ENCODE measurements at regions not wholly inside any gene's neighbourhood (a gene's known extent, or its start where the extent isn't known, plus 50 kb on each side); places are given as distances from the start of the nearest gene placed in this dataset.

DNA sequence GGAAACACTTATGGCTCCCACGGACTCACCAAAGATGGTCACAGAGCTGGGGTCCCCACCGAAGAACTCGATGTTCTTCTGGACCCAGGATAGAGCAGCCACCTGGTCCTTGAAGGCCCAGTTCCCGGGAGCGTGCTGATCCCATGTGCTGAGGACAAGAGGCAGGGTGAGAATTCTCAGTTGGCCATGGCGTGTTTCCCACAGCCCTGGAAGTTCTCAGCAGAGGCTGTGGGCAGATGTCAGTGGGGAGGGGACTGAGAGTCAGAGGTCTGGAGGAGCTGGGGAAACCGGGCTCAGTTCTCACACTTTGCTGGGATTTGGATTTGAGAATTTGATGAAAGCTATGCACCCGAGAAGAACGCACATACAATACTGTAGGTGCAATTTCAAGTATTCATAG, 193.3 kb downstream of the BCR start:
- Histone ChIP-seq H3K36me3 (ENCODE audit: control insufficient read depth, insufficient read depth, low read length) (no peaks in the 10 kb centered on the region), H3K9me3 (ENCODE audit: control insufficient read depth, insufficient read depth, low read depth, low read length) (no peaks in the 10 kb centered on the region), H3K4me1 (ENCODE audit: control insufficient read depth, insufficient read depth, low read length) (no peaks in the 10 kb centered on the region), H3K27me3 (ENCODE audit: control insufficient read depth, insufficient read depth, low read length) (0 out of 2 replicates have a peak, but pooled peaks cover 2% of the 10 kb centered on the region), H3K4me3 (ENCODE audit: low read depth in 2 of 2, low read length in 2 of 2) (no peak overlapping the region), H3K27ac (ENCODE audit: low read length) (no peak overlapping the region)
- TF ChIP-seq TCF7L2 (IDR thresholded peaks at IDR 0.05; ENCODE audit: low read depth, low read length) (no peak), SIN3A (IDR thresholded peaks at IDR 0.05; ENCODE audit: borderline replicate concordance, insufficient read depth, low read depth, low read length) (no peak), REST (IDR thresholded peaks at IDR 0.05; ENCODE audit: insufficient read depth in 1 of 2, low read depth in 2 of 2, low read length in 1 of 2) (no peak), POLR2AphosphoS5 (IDR thresholded peaks at IDR 0.05; ENCODE audit: low read depth, low read length) (no peak)
- TF ChIP-seq, protein P1, sequence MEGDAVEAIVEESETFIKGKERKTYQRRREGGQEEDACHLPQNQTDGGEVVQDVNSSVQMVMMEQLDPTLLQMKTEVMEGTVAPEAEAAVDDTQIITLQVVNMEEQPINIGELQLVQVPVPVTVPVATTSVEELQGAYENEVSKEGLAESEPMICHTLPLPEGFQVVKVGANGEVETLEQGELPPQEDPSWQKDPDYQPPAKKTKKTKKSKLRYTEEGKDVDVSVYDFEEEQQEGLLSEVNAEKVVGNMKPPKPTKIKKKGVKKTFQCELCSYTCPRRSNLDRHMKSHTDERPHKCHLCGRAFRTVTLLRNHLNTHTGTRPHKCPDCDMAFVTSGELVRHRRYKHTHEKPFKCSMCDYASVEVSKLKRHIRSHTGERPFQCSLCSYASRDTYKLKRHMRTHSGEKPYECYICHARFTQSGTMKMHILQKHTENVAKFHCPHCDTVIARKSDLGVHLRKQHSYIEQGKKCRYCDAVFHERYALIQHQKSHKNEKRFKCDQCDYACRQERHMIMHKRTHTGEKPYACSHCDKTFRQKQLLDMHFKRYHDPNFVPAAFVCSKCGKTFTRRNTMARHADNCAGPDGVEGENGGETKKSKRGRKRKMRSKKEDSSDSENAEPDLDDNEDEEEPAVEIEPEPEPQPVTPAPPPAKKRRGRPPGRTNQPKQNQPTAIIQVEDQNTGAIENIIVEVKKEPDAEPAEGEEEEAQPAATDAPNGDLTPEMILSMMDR (IDR thresholded peaks at IDR 0.05) = no peak
- CTCF ChIA-PET = no interaction called here
- intact Hi-C loops (cut with micrococcal nuclease; ENCODE audit: unreplicated experiment) (no loop called here), in situ Hi-C loops (cut with HindIII; ENCODE audit: low pct_unique_long_range_greater_than_20kb, low sequenced_read_pairs) (no loop called here)
- no peak for DNase-seq (ENCODE audit: low read depth, low spot score)
- ATAC-seq = no peak
- POLR2A ChIA-PET = no interaction called here
- BruUV-seq (replicated peaks) = no TSS peak

DNA sequence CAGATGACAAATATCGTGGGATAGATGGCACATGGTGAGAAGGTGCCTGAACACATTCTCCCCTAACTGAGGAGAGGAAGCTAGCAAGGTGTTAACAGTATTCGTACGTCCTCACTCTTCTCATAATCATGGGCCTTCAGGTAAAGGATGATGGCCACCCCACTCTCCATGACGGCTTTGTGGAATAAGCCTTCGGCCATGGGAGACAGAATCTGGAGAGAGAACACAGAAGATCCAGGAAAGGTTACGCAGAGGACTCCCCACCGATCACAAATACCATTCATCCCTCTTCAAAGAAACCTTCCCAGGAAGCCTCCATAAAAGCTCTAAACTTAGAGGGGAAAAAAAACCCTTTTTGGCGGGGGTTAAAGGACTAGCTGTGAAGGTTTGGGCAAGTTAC, 189.9 kb downstream of the BCR start:
- ChIA-PET CTCF (interaction anchor here (0.6 kb wide), 1 partner anchor 1473 kb away, joined by 3 read pairs; no protein-coding TSS in a partner anchor), POLR2A (interaction anchor here (0.5 kb wide), 1 partner anchor 417 kb away, joined by 10 read pairs; no protein-coding TSS in a partner anchor)
- Histone ChIP-seq H3K9me3 (ENCODE audit: control insufficient read depth, insufficient read depth, low read depth, low read length) (no peaks in the 10 kb centered on the region), H3K4me1 (ENCODE audit: control insufficient read depth, insufficient read depth, low read length) (no peaks in the 10 kb centered on the region), H3K27ac (ENCODE audit: low read length) (no peak overlapping the region), H3K27me3 (ENCODE audit: control insufficient read depth, insufficient read depth, low read length) (0 out of 2 replicates have a peak, but pooled peaks cover 2% of the 10 kb centered on the region), H3K36me3 (ENCODE audit: control insufficient read depth, insufficient read depth, low read length) (no peaks in the 10 kb centered on the region), H3K4me3 (ENCODE audit: low read depth in 2 of 2, low read length in 2 of 2) (no peak overlapping the region)
- ATAC-seq (no peak), DNase-seq (ENCODE audit: low read depth, low spot score) (no peak)
- in situ Hi-C loops (cut with HindIII; ENCODE audit: low pct_unique_long_range_greater_than_20kb, low sequenced_read_pairs) (no loop called here), intact Hi-C loops (cut with micrococcal nuclease; ENCODE audit: unreplicated experiment) (no loop called here)
- TF ChIP-seq TCF7L2 (IDR thresholded peaks at IDR 0.05; ENCODE audit: low read depth, low read length) = no peak
- TF ChIP-seq REST (IDR thresholded peaks at IDR 0.05; ENCODE audit: insufficient read depth in 1 of 2, low read depth in 2 of 2, low read length in 1 of 2) = no peak
- no peak for TF ChIP-seq SIN3A (IDR thresholded peaks at IDR 0.05; ENCODE audit: borderline replicate concordance, insufficient read depth, low read depth, low read length)
- no peak for TF ChIP-seq POLR2AphosphoS5 (IDR thresholded peaks at IDR 0.05; ENCODE audit: low read depth, low read length)
- TF ChIP-seq, protein P1 (IDR thresholded peaks at IDR 0.05) = no peak
- BruUV-seq (replicated peaks) = no TSS peak
